Immature natural killer cell (primary cell): ENCODE measurements at regions not wholly inside any gene's neighbourhood (a gene's known extent, or its start where the extent isn't known, plus 50 kb on each side); places are given as distances from the start of the nearest gene placed in this dataset.

ENCODE experiments used
- DNase-seq, 3 donors: peaks; one replicate each; pipeline ENCODE4 v3.0.0; 2022; ENCODE audit warnings: mixed read lengths in 1 of 3
- H3K27ac Mint-ChIP-seq, 6 donors: one replicate each; pipeline ENCODE4 v1.8.0; 2020; ENCODE audit warnings: mixed read lengths in 6 of 6, mild to moderate bottlenecking in 5 of 6, inconsistent platforms in 4 of 6, moderate library complexity in 3 of 6
- H3K27me3 Mint-ChIP-seq, 3 donors: one replicate each; pipeline ENCODE4 v1.8.0; 2020 to 2021; ENCODE audit warnings: low read depth in 3 of 3, mild to moderate bottlenecking in 3 of 3, mixed read lengths in 3 of 3, moderate library complexity in 3 of 3, inconsistent platforms in 1 of 3
- H3K36me3 Mint-ChIP-seq, 3 donors: one replicate each; pipeline ENCODE4 v1.8.0; 2020; ENCODE audit warnings: mixed read lengths in 3 of 3, inconsistent platforms in 2 of 3, mild to moderate bottlenecking in 2 of 3
- H3K4me1 Mint-ChIP-seq, 2 donors: one replicate each; pipeline ENCODE4 v1.8.0; 2020; ENCODE audit warnings: inconsistent platforms in 2 of 2, mild to moderate bottlenecking in 2 of 2, mixed read lengths in 2 of 2, moderate library complexity in 1 of 2
- H3K4me3 Mint-ChIP-seq, 5 donors: one replicate each; pipeline ENCODE4 v1.8.0; 2020; ENCODE audit warnings: mild to moderate bottlenecking in 5 of 5, mixed read lengths in 5 of 5, inconsistent platforms in 3 of 5, moderate library complexity in 3 of 5
- H3K9me3 Mint-ChIP-seq, 6 donors: one replicate each; pipeline ENCODE4 v1.8.0; 2020; ENCODE audit warnings: mild to moderate bottlenecking in 6 of 6, mixed read lengths in 6 of 6, inconsistent platforms in 4 of 6, moderate library complexity in 3 of 6

DNA sequence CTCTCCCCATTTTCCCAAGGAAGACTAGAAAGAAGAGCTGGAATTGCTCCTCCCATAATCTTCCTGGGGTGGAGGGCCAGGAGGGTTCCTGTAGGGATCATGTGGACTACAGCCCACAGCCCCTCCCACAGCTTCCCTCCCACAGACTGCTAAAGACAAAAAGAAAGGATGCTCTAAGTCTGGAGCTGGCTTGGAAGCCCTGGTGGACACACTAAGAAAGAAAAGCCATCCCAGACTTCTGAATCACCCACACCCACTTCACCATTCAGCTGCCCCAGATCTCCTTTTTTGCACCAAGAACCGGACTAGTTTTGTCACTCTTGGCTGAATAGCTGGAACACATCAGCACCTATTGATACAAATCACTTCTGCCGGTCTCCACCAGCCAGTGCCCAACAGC is 56.8 kb upstream of the PLXNC1 start:
- Mint-ChIP-seq H3K4me3 (no peak overlapping the region), H3K27me3 (peaks cover 0 to 5% (median 2%) of the 10 kb centered on the region in 3 donors), H3K9me3 (no peaks in the 10 kb centered on the region), H3K27ac (no peak overlapping the region), H3K4me1 (no peaks in the 10 kb centered on the region), H3K36me3 (peaks cover 0 to 4% (median 0%) of the 10 kb centered on the region in 3 donors)
- no peak for DNase-seq

DNA sequence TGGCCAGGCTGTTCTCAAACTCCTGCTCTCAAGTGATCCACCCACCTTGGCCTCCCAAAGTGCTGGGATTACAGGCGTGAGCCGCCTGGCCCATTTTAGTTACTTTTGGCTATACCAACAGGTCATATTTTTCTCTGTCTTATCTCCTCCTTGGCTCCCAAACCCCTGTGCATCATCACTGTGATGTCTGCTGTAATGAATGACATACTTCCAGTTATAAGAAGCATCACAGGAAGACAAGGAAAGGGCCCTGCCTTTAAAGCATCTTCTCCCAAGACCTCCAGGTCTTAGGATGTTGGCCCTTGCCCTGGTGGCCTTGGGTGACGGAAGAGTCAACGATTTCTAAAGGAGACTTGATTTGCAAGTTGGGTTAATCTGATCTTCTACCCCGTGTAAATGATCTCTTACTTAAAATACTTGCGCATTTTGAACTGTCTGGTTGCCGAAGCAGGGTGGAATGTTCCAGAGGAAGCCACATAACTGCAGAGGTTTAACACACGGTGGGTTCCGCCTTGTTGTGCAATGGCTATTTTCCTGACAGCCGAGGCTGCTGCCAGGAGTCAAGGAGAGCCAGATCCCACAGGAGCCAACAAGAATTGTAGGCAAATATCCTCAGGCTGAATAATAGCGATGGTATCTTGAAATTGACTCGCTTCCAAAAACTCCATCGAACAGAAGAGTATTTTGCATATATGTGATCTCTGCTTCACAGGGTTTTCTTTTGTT is 55.7 kb upstream of the PLXNC1 start:
- H3K4me3 Mint-ChIP-seq, result no peak overlapping the region
- DNase-seq, result no peak
- H3K4me1 Mint-ChIP-seq, result no peaks in the 10 kb centered on the region
- H3K9me3 Mint-ChIP-seq, result no peaks in the 10 kb centered on the region
- H3K27me3 Mint-ChIP-seq, result peaks cover 0 to 5% (median 2%) of the 10 kb centered on the region in 3 donors
- H3K27ac Mint-ChIP-seq, result no peak overlapping the region
- peaks cover 0 to 4% (median 0%) of the 10 kb centered on the region in 3 donors for H3K36me3 Mint-ChIP-seq

DNA sequence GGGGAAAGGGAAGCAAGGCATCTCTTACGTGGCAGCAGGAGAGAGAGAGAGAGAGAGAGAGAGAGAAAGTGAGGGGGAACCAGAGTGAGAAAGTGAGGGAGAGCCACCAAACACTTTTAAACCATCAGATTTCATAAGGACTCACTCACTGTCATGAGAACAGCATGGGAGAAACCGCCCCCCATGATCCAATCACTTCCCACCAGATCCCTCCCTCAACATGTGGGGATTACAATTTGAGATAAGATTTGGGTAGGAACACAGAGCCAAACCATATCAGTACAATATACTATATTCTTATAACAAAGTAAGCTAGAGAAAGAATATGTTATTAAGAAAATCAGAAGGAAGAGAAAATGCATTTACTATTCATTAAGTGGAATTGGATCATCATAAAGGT is 53.7 kb upstream of the PLXNC1 start:
- Mint-ChIP-seq H3K4me3 (no peak overlapping the region), H3K27me3 (peaks cover 0 to 8% (median 4%) of the 10 kb centered on the region in 3 donors), H3K36me3 (peaks cover 0 to 4% (median 0%) of the 10 kb centered on the region in 3 donors), H3K9me3 (no peaks in the 10 kb centered on the region), H3K4me1 (no peaks in the 10 kb centered on the region), H3K27ac (no peak overlapping the region)
- no peak for DNase-seq

GRCh38 chr12:94095618-94096017 is 52.8 kb upstream of the PLXNC1 start:
- DNase-seq, result no peak
- Mint-ChIP-seq H3K27ac (no peak overlapping the region), H3K4me3 (no peak overlapping the region), H3K27me3 (peaks cover 4 to 8% (median 4%) of the 10 kb centered on the region in 3 donors), H3K36me3 (peaks cover 0 to 4% (median 0%) of the 10 kb centered on the region in 3 donors), H3K9me3 (no peaks in the 10 kb centered on the region), H3K4me1 (no peaks in the 10 kb centered on the region)

GRCh38 chr12:94098466-94098865 is 49.9 kb upstream of the PLXNC1 start:
- Mint-ChIP-seq H3K4me1 (peaks cover 6 to 14% of the 10 kb centered on the region in 2 donors), H3K4me3 (no peak overlapping the region), H3K36me3 (peaks cover 0 to 4% (median 0%) of the 10 kb centered on the region in 3 donors), H3K27ac (no peak overlapping the region), H3K27me3 (peaks cover 4 to 5% (median 4%) of the 10 kb centered on the region in 3 donors), H3K9me3 (no peaks in the 10 kb centered on the region)
- no peak for DNase-seq
